RWPE2 (cell line): ENCODE measurements at regions not wholly inside any gene's neighbourhood (a gene's known extent, or its start where the extent isn't known, plus 50 kb on each side); places are given as distances from the start of the nearest gene placed in this dataset.

Experiments
- ATAC-seq: fragments of 200-7000 bp; cut with Tn5 transposase; 3 replicates; pipeline ENCODE4 v1.9.1; 2021; ENCODE audit warnings: low read depth
- DNase-seq: peaks from one replicate; pipeline ENCODE4 v3.0.0-alpha.2; 2020; ENCODE audit warnings: low spot score
- H3K27ac ChIP-seq: fragments of 450-650 bp; 2 replicates; pipeline ENCODE4 v1.5.1; 2017; ENCODE audit warnings: mild to moderate bottlenecking; ENCODE audit not compliant: poor library complexity, severe bottlenecking
- H3K27me3 ChIP-seq: fragments of 250-450 bp; sonication (Bioruptor Pico); 2 replicates; pipeline ENCODE4 v1.5.1; 2021; ENCODE audit warnings: mild to moderate bottlenecking, moderate library complexity; ENCODE audit not compliant: insufficient read depth, poor library complexity, severe bottlenecking
- H3K36me3 ChIP-seq: fragments of 250-450 bp; sonication (Bioruptor Pico); 2 replicates; pipeline ENCODE4 v1.5.1; 2020; ENCODE audit warnings: low read depth, mild to moderate bottlenecking, moderate library complexity
- H3K4me1 ChIP-seq: fragments of 250-450 bp; sonication (Bioruptor Pico); 2 replicates; pipeline ENCODE4 v1.5.1; 2021; ENCODE audit warnings: mild to moderate bottlenecking, moderate library complexity; ENCODE audit not compliant: insufficient read depth, poor library complexity, severe bottlenecking
- H3K4me3 ChIP-seq: fragments of 250-450 bp; sonication (Bioruptor Pico); 2 replicates; pipeline ENCODE4 v1.5.1; 2021; ENCODE audit warnings: mild to moderate bottlenecking, moderate library complexity; ENCODE audit not compliant: severe bottlenecking
- H3K9me3 ChIP-seq: fragments of 250-450 bp; sonication (Bioruptor Pico); 2 replicates; pipeline ENCODE4 v1.5.1; 2021; ENCODE audit warnings: mild to moderate bottlenecking, moderate library complexity; ENCODE audit not compliant: severe bottlenecking
- TF ChIP-seq, protein P1 (sequence below): fragments of 450-650 bp; IDR thresholded peaks from one replicate; pipeline ENCODE4 v1.5.1; 2017; ENCODE audit warnings: mild to moderate bottlenecking, moderate library complexity; ENCODE audit not compliant: poor library complexity, severe bottlenecking

DNA sequence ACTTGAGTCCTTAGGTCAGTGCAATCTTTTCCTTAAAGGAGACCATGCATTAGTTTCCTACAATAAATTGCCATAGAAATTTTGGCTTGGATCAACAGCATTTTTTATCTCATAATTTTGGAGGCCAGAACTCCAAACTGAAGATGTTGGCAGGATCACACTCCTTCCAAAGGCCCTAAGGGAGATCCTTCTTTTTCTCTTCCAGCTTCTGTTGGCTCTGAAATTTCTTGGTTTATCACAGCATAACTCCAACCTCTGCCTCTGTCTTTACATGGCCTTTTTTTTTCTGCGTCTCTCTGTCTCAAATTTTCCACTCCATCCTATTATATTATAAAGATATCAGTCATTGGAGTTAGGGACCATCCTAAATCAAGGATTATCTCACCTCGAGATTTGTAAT, 282.2 kb downstream of the STIM2 start:
- Histone ChIP-seq H3K4me1 (no peaks in the 10 kb centered on the region), H3K9me3 (no peaks in the 10 kb centered on the region), H3K4me3 (no peak overlapping the region), H3K27me3 (no peaks in the 10 kb centered on the region), H3K27ac (no peak overlapping the region), H3K36me3 (no peaks in the 10 kb centered on the region)
- TF ChIP-seq, protein P1, sequence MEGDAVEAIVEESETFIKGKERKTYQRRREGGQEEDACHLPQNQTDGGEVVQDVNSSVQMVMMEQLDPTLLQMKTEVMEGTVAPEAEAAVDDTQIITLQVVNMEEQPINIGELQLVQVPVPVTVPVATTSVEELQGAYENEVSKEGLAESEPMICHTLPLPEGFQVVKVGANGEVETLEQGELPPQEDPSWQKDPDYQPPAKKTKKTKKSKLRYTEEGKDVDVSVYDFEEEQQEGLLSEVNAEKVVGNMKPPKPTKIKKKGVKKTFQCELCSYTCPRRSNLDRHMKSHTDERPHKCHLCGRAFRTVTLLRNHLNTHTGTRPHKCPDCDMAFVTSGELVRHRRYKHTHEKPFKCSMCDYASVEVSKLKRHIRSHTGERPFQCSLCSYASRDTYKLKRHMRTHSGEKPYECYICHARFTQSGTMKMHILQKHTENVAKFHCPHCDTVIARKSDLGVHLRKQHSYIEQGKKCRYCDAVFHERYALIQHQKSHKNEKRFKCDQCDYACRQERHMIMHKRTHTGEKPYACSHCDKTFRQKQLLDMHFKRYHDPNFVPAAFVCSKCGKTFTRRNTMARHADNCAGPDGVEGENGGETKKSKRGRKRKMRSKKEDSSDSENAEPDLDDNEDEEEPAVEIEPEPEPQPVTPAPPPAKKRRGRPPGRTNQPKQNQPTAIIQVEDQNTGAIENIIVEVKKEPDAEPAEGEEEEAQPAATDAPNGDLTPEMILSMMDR = no peak
- DNase-seq (no peak), ATAC-seq (no peak)

DNA sequence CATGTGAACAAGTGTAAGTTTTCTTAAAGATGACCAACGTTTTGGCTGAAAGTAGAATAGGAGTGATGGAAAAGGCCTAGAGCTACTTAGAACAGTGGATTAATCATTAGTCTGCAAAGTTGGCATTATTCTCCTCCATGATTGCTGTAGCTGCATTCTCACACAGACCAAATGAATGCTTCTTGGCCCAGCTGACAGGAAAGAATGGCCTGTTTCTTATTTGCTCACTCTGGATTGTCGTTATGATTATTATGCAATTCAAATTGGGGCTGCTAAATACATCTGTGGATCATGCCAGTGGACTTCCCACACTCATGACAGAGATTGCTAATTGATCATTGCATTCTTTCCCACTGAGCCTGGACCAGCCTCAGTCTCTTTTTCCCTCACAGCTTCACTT, 285.0 kb downstream of the STIM2 start:
- Histone ChIP-seq H3K4me3 (no peak overlapping the region), H3K27ac (no peak overlapping the region), H3K4me1 (no peaks in the 10 kb centered on the region), H3K27me3 (no peaks in the 10 kb centered on the region), H3K36me3 (no peaks in the 10 kb centered on the region), H3K9me3 (no peaks in the 10 kb centered on the region)
- TF ChIP-seq, protein P1 = no peak
- DNase-seq = no peak
- no peak for ATAC-seq

DNA sequence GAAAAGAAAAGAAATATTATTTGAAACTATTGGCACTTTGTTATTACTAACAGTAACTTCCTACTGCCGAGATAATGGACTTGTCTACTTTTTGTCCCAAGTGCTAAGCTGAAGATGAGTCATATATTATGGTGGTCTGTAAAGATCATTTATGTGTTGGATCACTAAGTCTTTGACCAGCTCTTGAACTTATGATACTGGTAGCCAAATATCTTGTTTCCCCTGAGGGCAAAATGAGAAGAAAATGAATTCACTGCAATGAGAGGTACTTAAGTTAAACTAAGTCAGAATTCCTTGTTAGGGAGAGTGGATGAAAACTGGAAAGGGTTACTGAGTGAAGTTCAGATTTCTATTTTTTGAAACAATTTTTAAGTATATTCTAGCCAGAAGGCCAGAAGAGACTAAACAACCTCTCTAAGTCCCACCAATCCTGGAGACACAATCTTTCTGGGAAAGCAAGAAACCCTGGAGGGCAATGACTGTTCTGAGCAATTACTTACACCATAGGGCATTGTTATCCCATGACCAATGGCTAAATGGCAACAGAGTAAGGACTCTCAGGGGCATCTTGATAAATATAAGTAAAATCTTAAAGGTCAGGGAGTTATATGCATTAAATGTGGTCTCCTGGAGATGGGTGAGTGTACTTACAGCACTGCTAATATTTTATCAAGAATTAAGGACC, 287.7 kb downstream of the STIM2 start:
- Histone ChIP-seq H3K27me3 (no peaks in the 10 kb centered on the region), H3K4me1 (peaks cover 3% of the 10 kb centered on the region), H3K27ac (no peak overlapping the region), H3K4me3 (no peak overlapping the region), H3K36me3 (no peaks in the 10 kb centered on the region), H3K9me3 (no peaks in the 10 kb centered on the region)
- TF ChIP-seq, protein P1 = no peak
- no peak for DNase-seq
- ATAC-seq = no peak

DNA sequence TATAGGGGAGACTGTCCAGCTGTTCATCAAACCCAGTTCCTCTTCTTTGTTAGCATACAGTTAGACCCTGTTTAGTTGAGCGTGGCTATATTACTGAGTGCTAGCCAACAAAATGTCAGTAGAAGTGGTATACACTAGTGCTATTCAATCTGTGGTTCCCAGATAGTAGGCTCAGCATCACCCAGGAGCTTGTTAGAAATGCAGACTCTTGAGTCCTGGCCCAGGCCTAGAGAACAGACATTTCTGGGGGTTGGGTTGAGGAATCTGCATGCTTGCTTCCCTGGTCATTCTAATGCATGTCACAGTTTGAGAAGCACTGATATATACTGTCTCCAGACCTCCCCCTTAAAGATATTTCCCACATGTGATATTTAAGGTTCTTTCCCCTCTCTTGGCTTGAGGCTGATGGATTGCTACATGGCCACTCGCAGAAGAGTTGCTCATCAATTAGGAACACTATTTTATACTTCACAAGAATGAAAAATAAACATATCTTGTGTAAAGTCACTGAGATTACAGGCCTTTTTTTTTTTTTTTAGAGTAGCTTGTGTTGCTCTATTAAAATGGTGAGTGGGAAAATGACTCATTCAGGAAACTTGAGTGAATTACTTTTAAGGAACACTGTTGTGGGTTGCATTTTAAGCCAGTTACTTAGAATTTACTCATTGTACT, 289.0 kb downstream of the STIM2 start:
- H3K4me3 ChIP-seq = no peak overlapping the region
- no peaks in the 10 kb centered on the region for H3K9me3 ChIP-seq
- DNase-seq = no peak
- no peak overlapping the region for H3K27ac ChIP-seq
- TF ChIP-seq, protein P1 = no peak
- no peaks in the 10 kb centered on the region for H3K27me3 ChIP-seq
- no peak for ATAC-seq
- peaks cover 3% of the 10 kb centered on the region for H3K4me1 ChIP-seq
- no peaks in the 10 kb centered on the region for H3K36me3 ChIP-seq

DNA sequence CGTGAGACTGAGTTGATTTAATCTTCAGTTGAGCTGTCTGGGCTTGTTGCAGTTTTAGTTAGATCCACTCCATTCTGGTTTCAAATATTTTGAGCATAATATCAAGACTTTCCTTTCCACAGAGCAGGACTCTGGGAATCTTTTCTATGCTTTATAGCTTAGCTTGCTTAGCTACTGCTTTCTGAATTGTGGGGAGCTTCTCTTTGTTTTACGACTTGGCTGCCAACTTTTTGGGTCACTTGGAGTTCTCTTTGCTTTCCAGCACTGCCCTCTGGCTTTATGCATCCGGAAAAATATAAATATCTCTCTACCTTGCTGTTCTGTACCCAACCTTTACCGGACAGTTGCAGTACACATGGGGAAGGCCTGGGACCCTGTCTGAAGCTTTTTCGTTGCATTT, 292.1 kb downstream of the STIM2 start:
- no peaks in the 10 kb centered on the region for H3K9me3 ChIP-seq
- ATAC-seq (no peak), DNase-seq (no peak)
- no peak overlapping the region for H3K27ac ChIP-seq
- no peaks in the 10 kb centered on the region for H3K36me3 ChIP-seq
- H3K27me3 ChIP-seq = no peaks in the 10 kb centered on the region
- H3K4me1 ChIP-seq = peaks cover 3% of the 10 kb centered on the region
- TF ChIP-seq, protein P1 = no peak
- H3K4me3 ChIP-seq = no peak overlapping the region
